ENCODE measurements at regions not wholly inside any gene's neighbourhood (a gene's known extent, or its start where the extent isn't known, plus 50 kb on each side); places are given as distances from the start of the nearest gene placed in this dataset.

GRCh38 chr2:6017736-6018286, 325.6 kb downstream of the SOX11 start:
- H3K27me3 ChIP-seq (ENCODE audit: insufficient read depth, insufficient read length) = no peaks in the 10 kb centered on the region
- H3K36me3 ChIP-seq (ENCODE audit: insufficient read depth, insufficient read length, low read length) = no peaks in the 10 kb centered on the region
- no peak overlapping the region for H3K9ac ChIP-seq (ENCODE audit: insufficient read length, low read depth)
- no peak for DNase-seq (ENCODE audit: low read depth, low spot score)
- no peak overlapping the region for H3K4me3 ChIP-seq (ENCODE audit: insufficient read length, low read depth)
- H3K4me1 ChIP-seq (ENCODE audit: insufficient read depth, insufficient read length) = no peaks in the 10 kb centered on the region
- H3K9me3 ChIP-seq (ENCODE audit: insufficient read depth, low read length) = no peaks in the 10 kb centered on the region
- TF ChIP-seq SUZ12 (IDR thresholded peaks at IDR 0.05; ENCODE audit: extremely low read depth, insufficient read depth, insufficient read length) = no peak
- no peak for TF ChIP-seq ZNF274 (IDR thresholded peaks at IDR 0.05; ENCODE audit: low read depth, low read length)
- no peak for TF ChIP-seq YY1 (IDR thresholded peaks at IDR 0.05; ENCODE audit: insufficient read depth, insufficient read length)

GRCh38 chr2:6024229-6024628, 332.0 kb downstream of the SOX11 start:
- H3K4me3 ChIP-seq (ENCODE audit: insufficient read length, low read depth) = no peak overlapping the region
- H3K27me3 ChIP-seq (ENCODE audit: insufficient read depth, insufficient read length) = no peaks in the 10 kb centered on the region
- H3K36me3 ChIP-seq (ENCODE audit: insufficient read depth, insufficient read length, low read length) = no peaks in the 10 kb centered on the region
- no peak overlapping the region for H3K9ac ChIP-seq (ENCODE audit: insufficient read length, low read depth)
- DNase-seq (ENCODE audit: low read depth, low spot score) = no peak
- H3K9me3 ChIP-seq (ENCODE audit: insufficient read depth, low read length) = no peaks in the 10 kb centered on the region
- TF ChIP-seq YY1 (IDR thresholded peaks at IDR 0.05; ENCODE audit: insufficient read depth, insufficient read length) = no peak
- no peak for TF ChIP-seq ZNF274 (IDR thresholded peaks at IDR 0.05; ENCODE audit: low read depth, low read length)
- TF ChIP-seq SUZ12 (IDR thresholded peaks at IDR 0.05; ENCODE audit: extremely low read depth, insufficient read depth, insufficient read length) = no peak
- no peaks in the 10 kb centered on the region for H3K4me1 ChIP-seq (ENCODE audit: insufficient read depth, insufficient read length)

GRCh38 chr2:6024784-6025183, 332.6 kb downstream of the SOX11 start:
- H3K27me3 ChIP-seq (ENCODE audit: insufficient read depth, insufficient read length) = no peaks in the 10 kb centered on the region
- no peaks in the 10 kb centered on the region for H3K4me1 ChIP-seq (ENCODE audit: insufficient read depth, insufficient read length)
- DNase-seq (ENCODE audit: low read depth, low spot score) = no peak
- TF ChIP-seq YY1 (IDR thresholded peaks at IDR 0.05; ENCODE audit: insufficient read depth, insufficient read length) (no peak), ZNF274 (IDR thresholded peaks at IDR 0.05; ENCODE audit: low read depth, low read length) (no peak), SUZ12 (IDR thresholded peaks at IDR 0.05; ENCODE audit: extremely low read depth, insufficient read depth, insufficient read length) (no peak)
- H3K9ac ChIP-seq (ENCODE audit: insufficient read length, low read depth) = no peak overlapping the region
- H3K36me3 ChIP-seq (ENCODE audit: insufficient read depth, insufficient read length, low read length) = no peaks in the 10 kb centered on the region
- H3K9me3 ChIP-seq (ENCODE audit: insufficient read depth, low read length) = no peaks in the 10 kb centered on the region
- H3K4me3 ChIP-seq (ENCODE audit: insufficient read length, low read depth) = no peak overlapping the region

- H3K4me1 ChIP-seq (ENCODE audit: insufficient read depth, insufficient read length) = no peaks in the 10 kb centered on the region
- H3K27me3 ChIP-seq (ENCODE audit: insufficient read depth, insufficient read length) = no peaks in the 10 kb centered on the region
- H3K36me3 ChIP-seq (ENCODE audit: insufficient read depth, insufficient read length, low read length) = no peaks in the 10 kb centered on the region
- TF ChIP-seq ZNF274 (IDR thresholded peaks at IDR 0.05; ENCODE audit: low read depth, low read length) (no peak), SUZ12 (IDR thresholded peaks at IDR 0.05; ENCODE audit: extremely low read depth, insufficient read depth, insufficient read length) (no peak), YY1 (IDR thresholded peaks at IDR 0.05; ENCODE audit: insufficient read depth, insufficient read length) (no peak)
- H3K9me3 ChIP-seq (ENCODE audit: insufficient read depth, low read length) = no peaks in the 10 kb centered on the region
- no peak for DNase-seq (ENCODE audit: low read depth, low spot score)
- no peak overlapping the region for H3K9ac ChIP-seq (ENCODE audit: insufficient read length, low read depth)
- no peak overlapping the region for H3K4me3 ChIP-seq (ENCODE audit: insufficient read length, low read depth)
Measured at GRCh38 chr2:6025391-6025790, 333.2 kb downstream of the SOX11 start.

- TF ChIP-seq YY1 (IDR thresholded peaks at IDR 0.05; ENCODE audit: insufficient read depth, insufficient read length) (no peak), ZNF274 (IDR thresholded peaks at IDR 0.05; ENCODE audit: low read depth, low read length) (no peak), SUZ12 (IDR thresholded peaks at IDR 0.05; ENCODE audit: extremely low read depth, insufficient read depth, insufficient read length) (no peak)
- H3K4me3 ChIP-seq (ENCODE audit: insufficient read length, low read depth) = no peak overlapping the region
Measured at GRCh38 chr2:6027066-6027465, 334.9 kb downstream of the SOX11 start.

GRCh38 chr2:6031200-6031867, 339.1 kb downstream of the SOX11 start:
- DNase-seq (ENCODE audit: low read depth, low spot score) = no peak
- Histone ChIP-seq H3K36me3 (ENCODE audit: insufficient read depth, insufficient read length, low read length) (no peaks in the 10 kb centered on the region), H3K9me3 (ENCODE audit: insufficient read depth, low read length) (no peaks in the 10 kb centered on the region), H3K27me3 (ENCODE audit: insufficient read depth, insufficient read length) (no peaks in the 10 kb centered on the region), H3K4me3 (ENCODE audit: insufficient read length, low read depth) (no peak overlapping the region), H3K9ac (ENCODE audit: insufficient read length, low read depth) (no peak overlapping the region), H3K4me1 (ENCODE audit: insufficient read depth, insufficient read length) (no peaks in the 10 kb centered on the region)
- TF ChIP-seq YY1 (IDR thresholded peaks at IDR 0.05; ENCODE audit: insufficient read depth, insufficient read length) (no peak), ZNF274 (IDR thresholded peaks at IDR 0.05; ENCODE audit: low read depth, low read length) (no peak), SUZ12 (IDR thresholded peaks at IDR 0.05; ENCODE audit: extremely low read depth, insufficient read depth, insufficient read length) (no peak)

More at GRCh38 chr2:6027066-6027465, 334.9 kb downstream of the SOX11 start:
- H3K9ac ChIP-seq (ENCODE audit: insufficient read length, low read depth) = no peak overlapping the region
- DNase-seq (ENCODE audit: low read depth, low spot score) = peak; percentile 6
- no peaks in the 10 kb centered on the region for H3K4me1 ChIP-seq (ENCODE audit: insufficient read depth, insufficient read length)
- no peaks in the 10 kb centered on the region for H3K36me3 ChIP-seq (ENCODE audit: insufficient read depth, insufficient read length, low read length)
- no peaks in the 10 kb centered on the region for H3K27me3 ChIP-seq (ENCODE audit: insufficient read depth, insufficient read length)
- H3K9me3 ChIP-seq (ENCODE audit: insufficient read depth, low read length) = no peaks in the 10 kb centered on the region

GRCh38 chr2:6036211-6036610, 344.0 kb downstream of the SOX11 start:
- no peak for DNase-seq (ENCODE audit: low read depth, low spot score)
- no peaks in the 10 kb centered on the region for H3K36me3 ChIP-seq (ENCODE audit: insufficient read depth, insufficient read length, low read length)
- no peak for TF ChIP-seq ZNF274 (IDR thresholded peaks at IDR 0.05; ENCODE audit: low read depth, low read length)
- TF ChIP-seq SUZ12 (IDR thresholded peaks at IDR 0.05; ENCODE audit: extremely low read depth, insufficient read depth, insufficient read length) = no peak
- no peak for TF ChIP-seq YY1 (IDR thresholded peaks at IDR 0.05; ENCODE audit: insufficient read depth, insufficient read length)
- no peaks in the 10 kb centered on the region for H3K4me1 ChIP-seq (ENCODE audit: insufficient read depth, insufficient read length)
- no peak overlapping the region for H3K4me3 ChIP-seq (ENCODE audit: insufficient read length, low read depth)
- no peaks in the 10 kb centered on the region for H3K9me3 ChIP-seq (ENCODE audit: insufficient read depth, low read length)
- H3K27me3 ChIP-seq (ENCODE audit: insufficient read depth, insufficient read length) = no peaks in the 10 kb centered on the region
- no peak overlapping the region for H3K9ac ChIP-seq (ENCODE audit: insufficient read length, low read depth)

All from NT2/D1 (cell line).